Nephron (organoid): ENCODE measurements at regions not wholly inside any gene's neighbourhood (a gene's known extent, or its start where the extent isn't known, plus 50 kb on each side); places are given as distances from the start of the nearest gene placed in this dataset.
A peak's percentile ranks its signal among the peaks of the same experiment; 100 is the strongest.

Experiments used
- H3K27ac Mint-ChIP-seq, 3 experiments: 2 replicates each; pipeline ENCODE4 v1.8.0; 2020; ENCODE audit warnings: mixed read lengths in 3 of 3, mild to moderate bottlenecking in 2 of 3, moderate library complexity in 1 of 3
- H3K27me3 Mint-ChIP-seq: 2 replicates; pipeline ENCODE4 v1.8.0; 2021; ENCODE audit warnings: low read depth, mild to moderate bottlenecking, moderate library complexity, mixed read lengths
- H3K36me3 Mint-ChIP-seq: 2 replicates; pipeline ENCODE4 v1.8.0; 2020; ENCODE audit warnings: low read depth, mixed read lengths
- H3K4me1 Mint-ChIP-seq: 2 replicates; pipeline ENCODE4 v1.8.0; 2020; ENCODE audit warnings: mixed read lengths
- H3K4me3 Mint-ChIP-seq, 3 experiments: 2 replicates each; pipeline ENCODE4 v1.8.0; 2020; ENCODE audit warnings: mild to moderate bottlenecking in 3 of 3, mixed read lengths in 3 of 3, moderate library complexity in 2 of 3
- H3K9me3 Mint-ChIP-seq: 2 replicates; pipeline ENCODE4 v1.8.0; 2020; ENCODE audit warnings: mixed read lengths
- TF ChIP-seq, protein P1 (sequence below), 3 experiments: fragments of 200-600 bp; sonication (generic); IDR thresholded peaks; one replicate each; pipeline ENCODE4 v1.5.0; 2021; ENCODE audit warnings: antibody characterized with exemption in 3 of 3; ENCODE audit not compliant: unreplicated experiment in 3 of 3

DNA sequence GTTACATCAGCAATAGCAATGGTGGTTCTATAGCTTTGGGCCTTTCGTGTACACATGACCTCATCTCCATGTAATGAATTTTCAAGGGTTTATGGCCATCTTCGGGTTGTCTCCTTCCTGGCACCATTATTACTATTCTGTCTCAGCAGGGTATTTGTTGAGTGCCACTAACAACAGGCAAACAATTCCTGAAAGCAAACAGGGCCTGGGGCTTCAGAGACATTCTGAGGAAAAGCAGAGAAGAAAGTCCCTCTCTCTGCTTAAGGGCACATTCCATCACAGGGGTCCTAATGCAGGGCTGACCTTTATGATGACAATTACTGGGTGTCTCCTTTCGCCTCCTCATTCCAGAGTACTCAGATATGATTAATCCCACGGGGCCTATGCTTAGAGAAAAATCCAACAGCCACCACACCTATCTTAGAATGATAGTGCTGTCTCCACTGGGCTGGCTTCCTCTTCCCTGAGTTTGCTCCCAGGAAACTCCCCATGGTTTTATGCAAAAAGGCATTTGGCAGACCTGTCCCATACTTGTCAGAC is 540.2 kb upstream of the ZNF462 start:
- no peaks in the 10 kb centered on the region for H3K9me3 Mint-ChIP-seq
- TF ChIP-seq, protein P1, sequence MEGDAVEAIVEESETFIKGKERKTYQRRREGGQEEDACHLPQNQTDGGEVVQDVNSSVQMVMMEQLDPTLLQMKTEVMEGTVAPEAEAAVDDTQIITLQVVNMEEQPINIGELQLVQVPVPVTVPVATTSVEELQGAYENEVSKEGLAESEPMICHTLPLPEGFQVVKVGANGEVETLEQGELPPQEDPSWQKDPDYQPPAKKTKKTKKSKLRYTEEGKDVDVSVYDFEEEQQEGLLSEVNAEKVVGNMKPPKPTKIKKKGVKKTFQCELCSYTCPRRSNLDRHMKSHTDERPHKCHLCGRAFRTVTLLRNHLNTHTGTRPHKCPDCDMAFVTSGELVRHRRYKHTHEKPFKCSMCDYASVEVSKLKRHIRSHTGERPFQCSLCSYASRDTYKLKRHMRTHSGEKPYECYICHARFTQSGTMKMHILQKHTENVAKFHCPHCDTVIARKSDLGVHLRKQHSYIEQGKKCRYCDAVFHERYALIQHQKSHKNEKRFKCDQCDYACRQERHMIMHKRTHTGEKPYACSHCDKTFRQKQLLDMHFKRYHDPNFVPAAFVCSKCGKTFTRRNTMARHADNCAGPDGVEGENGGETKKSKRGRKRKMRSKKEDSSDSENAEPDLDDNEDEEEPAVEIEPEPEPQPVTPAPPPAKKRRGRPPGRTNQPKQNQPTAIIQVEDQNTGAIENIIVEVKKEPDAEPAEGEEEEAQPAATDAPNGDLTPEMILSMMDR (IDR thresholded peaks at IDR 0.05; ENCODE audit: unreplicated experiment in 3 of 3), result no peak
- H3K27ac Mint-ChIP-seq, result peak overlapping the region in 1 of 3 experiments; percentile 15
- H3K36me3 Mint-ChIP-seq, result no peaks in the 10 kb centered on the region
- no peaks in the 10 kb centered on the region for H3K27me3 Mint-ChIP-seq
- H3K4me1 Mint-ChIP-seq, result peaks cover 53% of the 10 kb centered on the region
- H3K4me3 Mint-ChIP-seq, result no peak overlapping the region

DNA sequence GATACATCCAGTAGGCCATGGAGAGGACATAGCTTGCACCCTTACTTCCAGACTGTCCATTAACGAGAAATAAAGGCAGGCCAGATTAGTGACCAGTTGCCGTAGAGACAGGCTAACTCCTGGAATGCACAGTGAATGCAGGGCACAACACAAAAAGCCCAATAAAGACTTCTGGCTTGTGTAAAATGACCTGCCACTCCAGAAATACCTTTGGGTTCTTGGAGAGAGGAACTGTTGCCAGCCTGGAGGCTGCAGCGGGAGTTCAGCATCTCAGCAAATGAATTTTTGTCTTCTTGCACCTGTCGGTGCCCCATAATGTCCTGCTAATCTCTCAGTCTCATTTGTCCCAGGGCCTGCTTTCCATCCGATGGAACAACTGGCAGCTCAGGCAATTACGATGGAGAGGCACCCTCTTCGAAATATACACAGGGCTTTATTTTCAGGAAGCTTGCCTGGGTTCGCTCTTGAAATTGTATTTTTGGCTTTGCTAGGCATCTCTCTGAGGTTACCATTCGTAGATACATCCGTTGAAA is 538.8 kb upstream of the ZNF462 start:
- peak overlapping the region in 1 of 3 experiments; percentile 17 for H3K4me3 Mint-ChIP-seq
- H3K27ac Mint-ChIP-seq, result peak overlapping the region in 2 of 3 experiments; percentile 38 to 89

DNA sequence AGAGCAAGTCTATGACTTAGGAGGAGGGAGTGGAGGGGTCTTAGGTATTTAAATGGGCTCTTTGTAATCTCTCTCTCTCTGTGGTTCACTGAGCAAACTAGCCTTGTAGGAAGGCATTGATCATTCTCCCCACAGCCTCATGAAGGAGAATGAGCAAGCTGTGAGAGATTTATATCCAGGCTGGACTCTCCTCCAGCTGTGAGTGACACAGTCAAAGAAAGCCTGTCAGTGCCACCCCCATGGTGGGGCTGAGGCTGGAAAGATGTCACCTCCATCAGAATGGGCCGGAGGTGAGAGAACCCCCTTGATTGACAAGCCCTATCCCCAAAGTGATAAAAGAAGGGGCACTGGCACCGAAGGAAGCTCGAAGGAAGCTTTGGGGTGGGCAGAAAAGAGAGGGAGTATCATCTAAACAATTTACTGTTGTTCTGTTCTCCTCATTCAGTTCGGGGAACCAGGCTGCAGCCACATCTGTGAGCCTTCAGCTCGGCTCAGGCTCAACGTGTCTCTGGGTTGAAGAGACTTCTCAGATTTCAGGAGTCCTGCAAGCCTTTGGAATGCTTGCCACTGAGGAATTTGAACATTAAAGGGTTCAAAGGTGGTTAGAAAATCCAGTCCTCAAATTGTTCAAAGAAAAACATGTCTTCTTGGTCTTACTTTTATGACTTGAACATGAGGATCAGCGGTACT is 538.2 kb upstream of the ZNF462 start:
- Mint-ChIP-seq H3K36me3 (no peaks in the 10 kb centered on the region), H3K27ac (peak overlapping the region; percentile 18 to 89 (median 38))

More for the DNA sequence above, 538.8 kb upstream of the ZNF462 start:
- Mint-ChIP-seq H3K9me3 (no peaks in the 10 kb centered on the region), H3K4me1 (peaks cover 53% of the 10 kb centered on the region), H3K27me3 (no peaks in the 10 kb centered on the region), H3K36me3 (no peaks in the 10 kb centered on the region)
- TF ChIP-seq, protein P1 (IDR thresholded peaks at IDR 0.05; ENCODE audit: unreplicated experiment in 3 of 3), result no peak

DNA sequence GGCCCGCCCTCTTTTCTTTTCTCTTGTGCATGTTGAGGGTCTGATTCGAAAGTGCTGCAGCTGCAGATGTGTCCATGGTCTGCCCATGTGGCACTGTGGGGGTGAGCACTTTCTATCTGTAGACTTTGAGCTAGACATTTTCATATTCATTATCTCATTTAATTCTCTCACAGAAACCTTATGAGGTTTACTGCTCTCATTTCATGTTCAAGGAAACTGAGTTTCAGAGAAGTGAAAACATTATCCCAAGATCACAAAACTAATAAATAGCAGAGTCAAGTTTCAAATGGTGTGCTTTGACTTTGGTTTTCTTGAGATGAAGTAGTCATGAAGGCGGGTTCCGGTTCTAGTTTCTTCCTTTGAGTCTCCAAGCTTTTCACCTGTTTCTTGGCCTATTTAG is 536.5 kb upstream of the ZNF462 start:
- Mint-ChIP-seq H3K9me3 (no peaks in the 10 kb centered on the region), H3K36me3 (no peaks in the 10 kb centered on the region), H3K27ac (no peak overlapping the region), H3K27me3 (no peaks in the 10 kb centered on the region), H3K4me3 (no peak overlapping the region), H3K4me1 (peaks cover 49% of the 10 kb centered on the region)
- TF ChIP-seq, protein P1 (IDR thresholded peaks at IDR 0.05; ENCODE audit: unreplicated experiment in 3 of 3), result no peak

More for the DNA sequence above, 538.2 kb upstream of the ZNF462 start:
- TF ChIP-seq, protein P1 (IDR thresholded peaks at IDR 0.05; ENCODE audit: unreplicated experiment in 3 of 3), result no peak
- Mint-ChIP-seq H3K9me3 (no peaks in the 10 kb centered on the region), H3K4me3 (peak overlapping the region in 2 of 3 experiments; percentile 17), H3K4me1 (peaks cover 53% of the 10 kb centered on the region), H3K27me3 (no peaks in the 10 kb centered on the region)

DNA sequence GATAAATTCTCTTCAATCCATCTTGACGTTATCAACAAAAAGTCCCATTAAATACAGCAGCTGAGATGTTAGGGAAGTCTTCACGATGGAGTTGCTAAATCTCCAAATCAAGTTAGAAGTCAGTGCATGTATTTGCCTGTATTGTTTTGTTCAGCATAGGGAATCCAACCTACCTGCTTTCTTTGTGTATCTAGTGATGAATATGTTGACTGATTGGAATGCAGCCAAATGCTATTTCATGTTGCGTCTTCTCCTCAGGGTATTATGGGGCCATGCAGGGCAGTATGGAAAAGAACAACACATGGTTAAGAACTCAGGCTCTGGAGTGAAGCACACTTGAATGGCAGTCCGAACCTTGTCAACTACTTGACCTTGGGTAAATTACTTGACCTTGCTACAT is 529.5 kb upstream of the ZNF462 start:
- peaks cover 7% of the 10 kb centered on the region for H3K9me3 Mint-ChIP-seq
- no peak overlapping the region for H3K4me3 Mint-ChIP-seq
- no peaks in the 10 kb centered on the region for H3K36me3 Mint-ChIP-seq
- peak overlapping the region in 1 of 3 experiments; percentile 42 for H3K27ac Mint-ChIP-seq
- H3K27me3 Mint-ChIP-seq, result no peaks in the 10 kb centered on the region
- peaks cover 11% of the 10 kb centered on the region for H3K4me1 Mint-ChIP-seq
- TF ChIP-seq, protein P1 (IDR thresholded peaks at IDR 0.05; ENCODE audit: unreplicated experiment in 3 of 3), result no peak
